Neural cell (in vitro differentiated cells): ENCODE measurements at regions not wholly inside any gene's neighbourhood (a gene's known extent, or its start where the extent isn't known, plus 50 kb on each side); places are given as distances from the start of the nearest gene placed in this dataset.
A peak's percentile ranks its signal among the peaks of the same experiment; 100 is the strongest.

Experiments
- H2AFZ ChIP-seq: fragments of 200-600, 300-800 bp; sonication (generic), shearing (Covaris generic); 2 replicates; pipeline ENCODE4 v1.6.0; 2014; ENCODE audit warnings: low read depth, mild to moderate bottlenecking, antibody characterized with exemption, low read length, moderate library complexity
- H3F3A ChIP-seq: fragments of 200-600 bp; shearing (Covaris generic); 2 replicates; pipeline ENCODE4 v1.6.1; 2016; ENCODE audit warnings: mild to moderate bottlenecking, moderate library complexity, mixed read lengths, antibody characterized with exemption, low read length; ENCODE audit not compliant: insufficient read depth, poor library complexity, severe bottlenecking
- H3K27ac ChIP-seq: fragments of 200-600, 300-800 bp; sonication (generic), shearing (Covaris generic); 2 replicates; pipeline ENCODE4 v1.5.1; 2014; ENCODE audit warnings: mild to moderate bottlenecking, low read length, moderate library complexity
- H3K27me3 ChIP-seq: fragments of 300-800, 200-600 bp; sonication (generic), shearing (Covaris generic); 2 replicates; pipeline ENCODE4 v1.6.0; 2014; ENCODE audit warnings: mild to moderate bottlenecking, low read depth, low read length, moderate library complexity; ENCODE audit not compliant: insufficient read depth
- H3K36me3 ChIP-seq: fragments of 300-800, 200-600 bp; sonication (generic), shearing (Covaris generic); 2 replicates; pipeline ENCODE4 v1.5.1; 2014; ENCODE audit warnings: mild to moderate bottlenecking, antibody characterized with exemption, low read length, moderate library complexity; ENCODE audit not compliant: insufficient read depth
- H3K4me2 ChIP-seq: fragments of 300-800, 200-600 bp; sonication (generic), shearing (Covaris generic); 2 replicates; pipeline ENCODE4 v1.6.0; 2014; ENCODE audit warnings: mild to moderate bottlenecking, low read length
- H3K4me3 ChIP-seq: fragments of 300-800, 200-600 bp; sonication (generic), shearing (Covaris generic); 2 replicates; pipeline ENCODE4 v1.5.1; 2014; ENCODE audit warnings: mild to moderate bottlenecking, low read length, moderate library complexity
- H3K79me2 ChIP-seq: fragments of 200-600 bp; shearing (Covaris generic); replicated peaks from 2 replicates; pipeline ENCODE4 v1.6.0; 2014; ENCODE audit warnings: mild to moderate bottlenecking, low read length, moderate library complexity; ENCODE audit not compliant: insufficient read depth
- H3K9ac ChIP-seq: fragments of 300-800, 200-600 bp; sonication (generic), shearing (Covaris generic); 2 replicates; pipeline ENCODE4 v1.6.1; 2016; ENCODE audit warnings: mild to moderate bottlenecking, low read length, mixed read lengths
- H3K9me2 ChIP-seq: fragments of 200-600 bp; shearing (Covaris generic); 2 replicates; pipeline ENCODE4 v1.6.1; 2016; ENCODE audit warnings: mild to moderate bottlenecking, low read length, mixed read lengths; ENCODE audit not compliant: insufficient read depth
- H3K9me3 ChIP-seq: fragments of 200-600, 300-800 bp; sonication (generic), shearing (Covaris generic); 2 replicates; pipeline ENCODE4 v1.6.1; 2016; ENCODE audit warnings: mild to moderate bottlenecking, mixed run types, low read length, moderate library complexity, mixed read lengths
- H4K20me1 ChIP-seq: fragments of 200-600 bp; shearing (Covaris generic); 2 replicates; pipeline ENCODE4 v1.6.1; 2016; ENCODE audit warnings: mild to moderate bottlenecking, mixed run types; ENCODE audit not compliant: insufficient read depth
- EP300 ChIP-seq: fragments of 450-650 bp; conservative IDR thresholded peaks from 2 replicates; pipeline ENCODE4 v1.6.1; 2014; ENCODE audit warnings: antibody characterized with exemption, mild to moderate bottlenecking, moderate library complexity; ENCODE audit not compliant: poor library complexity, severe bottlenecking
- EZH2 ChIP-seq: fragments of 200-600, 300-800 bp; shearing (Covaris generic), sonication (generic); IDR thresholded peaks from 2 replicates; pipeline ENCODE4 v1.6.1; 2014; ENCODE audit warnings: antibody characterized with exemption, low read length, borderline replicate concordance, mild to moderate bottlenecking; ENCODE audit not compliant: insufficient read depth, poor library complexity, severe bottlenecking
- MXI1 ChIP-seq: fragments of 450-650 bp; conservative IDR thresholded peaks from 2 replicates; pipeline ENCODE4 v1.6.1; 2014; ENCODE audit warnings: antibody characterized with exemption, mild to moderate bottlenecking; ENCODE audit not compliant: poor library complexity, severe bottlenecking
- POLR2AphosphoS5 ChIP-seq: IDR thresholded peaks from 2 replicates; pipeline ENCODE4 v1.6.1; 2012
- RAD21 ChIP-seq: fragments of 450-650 bp; conservative IDR thresholded peaks from 2 replicates; pipeline ENCODE4 v1.6.1; 2014; ENCODE audit warnings: antibody characterized with exemption, mild to moderate bottlenecking, moderate library complexity
- SMC3 ChIP-seq: fragments of 450-650 bp; conservative IDR thresholded peaks from 2 replicates; pipeline ENCODE4 v1.6.1; 2014; ENCODE audit warnings: antibody characterized with exemption, mild to moderate bottlenecking, moderate library complexity; ENCODE audit not compliant: poor library complexity
- TAF1 ChIP-seq: IDR thresholded peaks from 2 replicates; pipeline ENCODE4 v1.6.1; 2012; ENCODE audit warnings: low read depth
- TF ChIP-seq, protein P1 (sequence below): IDR thresholded peaks from 2 replicates; pipeline ENCODE4 v1.6.1; 2012; ENCODE audit warnings: borderline replicate concordance
- TF ChIP-seq, protein P2 (sequence below): fragments of 450-650 bp; IDR thresholded peaks from 2 replicates; pipeline ENCODE4 v1.5.1; 2014; ENCODE audit warnings: antibody characterized with exemption, mild to moderate bottlenecking, moderate library complexity; ENCODE audit not compliant: poor library complexity, severe bottlenecking

- Histone ChIP-seq H3K9me2 (no peaks in the 10 kb centered on the region), H3K79me2 (no peaks in the 10 kb centered on the region), H4K20me1 (no peaks in the 10 kb centered on the region), H3K9me3 (no peaks in the 10 kb centered on the region), H2AFZ (no peak overlapping the region), H3F3A (no peaks in the 10 kb centered on the region), H3K27me3 (no peaks in the 10 kb centered on the region), H3K27ac (no peak overlapping the region), H3K9ac (no peak overlapping the region), H3K36me3 (no peaks in the 10 kb centered on the region), H3K4me2 (no peak overlapping the region), H3K4me3 (no peak overlapping the region)
- TF ChIP-seq, protein P1, sequence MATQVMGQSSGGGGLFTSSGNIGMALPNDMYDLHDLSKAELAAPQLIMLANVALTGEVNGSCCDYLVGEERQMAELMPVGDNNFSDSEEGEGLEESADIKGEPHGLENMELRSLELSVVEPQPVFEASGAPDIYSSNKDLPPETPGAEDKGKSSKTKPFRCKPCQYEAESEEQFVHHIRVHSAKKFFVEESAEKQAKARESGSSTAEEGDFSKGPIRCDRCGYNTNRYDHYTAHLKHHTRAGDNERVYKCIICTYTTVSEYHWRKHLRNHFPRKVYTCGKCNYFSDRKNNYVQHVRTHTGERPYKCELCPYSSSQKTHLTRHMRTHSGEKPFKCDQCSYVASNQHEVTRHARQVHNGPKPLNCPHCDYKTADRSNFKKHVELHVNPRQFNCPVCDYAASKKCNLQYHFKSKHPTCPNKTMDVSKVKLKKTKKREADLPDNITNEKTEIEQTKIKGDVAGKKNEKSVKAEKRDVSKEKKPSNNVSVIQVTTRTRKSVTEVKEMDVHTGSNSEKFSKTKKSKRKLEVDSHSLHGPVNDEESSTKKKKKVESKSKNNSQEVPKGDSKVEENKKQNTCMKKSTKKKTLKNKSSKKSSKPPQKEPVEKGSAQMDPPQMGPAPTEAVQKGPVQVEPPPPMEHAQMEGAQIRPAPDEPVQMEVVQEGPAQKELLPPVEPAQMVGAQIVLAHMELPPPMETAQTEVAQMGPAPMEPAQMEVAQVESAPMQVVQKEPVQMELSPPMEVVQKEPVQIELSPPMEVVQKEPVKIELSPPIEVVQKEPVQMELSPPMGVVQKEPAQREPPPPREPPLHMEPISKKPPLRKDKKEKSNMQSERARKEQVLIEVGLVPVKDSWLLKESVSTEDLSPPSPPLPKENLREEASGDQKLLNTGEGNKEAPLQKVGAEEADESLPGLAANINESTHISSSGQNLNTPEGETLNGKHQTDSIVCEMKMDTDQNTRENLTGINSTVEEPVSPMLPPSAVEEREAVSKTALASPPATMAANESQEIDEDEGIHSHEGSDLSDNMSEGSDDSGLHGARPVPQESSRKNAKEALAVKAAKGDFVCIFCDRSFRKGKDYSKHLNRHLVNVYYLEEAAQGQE: peak; percentile 32
- TF ChIP-seq TAF1 (no peak), RAD21 (no peak)
Observed at GRCh38 chr2:65867446-65867845, 435.0 kb upstream of the SPRED2 start.

GRCh38 chr2:65866148-65866547 lies 433.7 kb upstream of the SPRED2 start:
- H3K9me3 ChIP-seq: no peaks in the 10 kb centered on the region
- peak overlapping the region; percentile 35 for H2AFZ ChIP-seq
- no peaks in the 10 kb centered on the region for H3K79me2 ChIP-seq
- H3K36me3 ChIP-seq: no peaks in the 10 kb centered on the region
- peak overlapping the region; percentile 7 for H3K4me2 ChIP-seq
- H3K9me2 ChIP-seq: no peaks in the 10 kb centered on the region
- H3K27me3 ChIP-seq: no peaks in the 10 kb centered on the region
- no peaks in the 10 kb centered on the region for H3F3A ChIP-seq
- no peaks in the 10 kb centered on the region for H4K20me1 ChIP-seq
- peak overlapping the region; percentile 9 for H3K4me3 ChIP-seq
- TF ChIP-seq POLR2AphosphoS5 (no peak), EZH2 (no peak), SMC3 (no peak), MXI1 (no peak), RAD21 (no peak), EP300 (no peak), TAF1 (no peak)
- TF ChIP-seq, protein P1: no peak
- TF ChIP-seq, protein P2, sequence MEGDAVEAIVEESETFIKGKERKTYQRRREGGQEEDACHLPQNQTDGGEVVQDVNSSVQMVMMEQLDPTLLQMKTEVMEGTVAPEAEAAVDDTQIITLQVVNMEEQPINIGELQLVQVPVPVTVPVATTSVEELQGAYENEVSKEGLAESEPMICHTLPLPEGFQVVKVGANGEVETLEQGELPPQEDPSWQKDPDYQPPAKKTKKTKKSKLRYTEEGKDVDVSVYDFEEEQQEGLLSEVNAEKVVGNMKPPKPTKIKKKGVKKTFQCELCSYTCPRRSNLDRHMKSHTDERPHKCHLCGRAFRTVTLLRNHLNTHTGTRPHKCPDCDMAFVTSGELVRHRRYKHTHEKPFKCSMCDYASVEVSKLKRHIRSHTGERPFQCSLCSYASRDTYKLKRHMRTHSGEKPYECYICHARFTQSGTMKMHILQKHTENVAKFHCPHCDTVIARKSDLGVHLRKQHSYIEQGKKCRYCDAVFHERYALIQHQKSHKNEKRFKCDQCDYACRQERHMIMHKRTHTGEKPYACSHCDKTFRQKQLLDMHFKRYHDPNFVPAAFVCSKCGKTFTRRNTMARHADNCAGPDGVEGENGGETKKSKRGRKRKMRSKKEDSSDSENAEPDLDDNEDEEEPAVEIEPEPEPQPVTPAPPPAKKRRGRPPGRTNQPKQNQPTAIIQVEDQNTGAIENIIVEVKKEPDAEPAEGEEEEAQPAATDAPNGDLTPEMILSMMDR: no peak
- peak overlapping the region; percentile 51 for H3K27ac ChIP-seq
- H3K9ac ChIP-seq: peak overlapping the region; percentile 3
